Renal cortex interstitium (tissue), 11 donors: ENCODE measurements at regions not wholly inside any gene's neighbourhood (a gene's known extent, or its start where the extent isn't known, plus 50 kb on each side); places are given as distances from the start of the nearest gene placed in this dataset.

Experiments used
- DNase-seq, 11 donors: peaks; one replicate each; pipeline ENCODE4 v3.0.0-alpha.2; 2013; ENCODE audit warnings: low read depth in 9 of 11, low spot score in 4 of 11; ENCODE audit errors: extremely low read depth in 1 of 11

- no peak for DNase-seq
Observed at GRCh38 chr1:199746666-199747384, 280.7 kb upstream of the NR5A2 start.

GRCh38 chr1:199747984-199748383, 279.5 kb upstream of the NR5A2 start:
- peak in 9 of 11 donors; percentile 22 to 61 (median 41) for DNase-seq

GRCh38 chr1:199751506-199751905, 276.0 kb upstream of the NR5A2 start:
- no peak for DNase-seq

GRCh38 chr1:199751962-199752687, 275.4 kb upstream of the NR5A2 start:
- no peak for DNase-seq

- DNase-seq: no peak
Observed at GRCh38 chr1:199752688-199753027, 274.9 kb upstream of the NR5A2 start.

GRCh38 chr1:199753513-199753912, 274.0 kb upstream of the NR5A2 start:
- DNase-seq: no peak

GRCh38 chr1:199756066-199756465, 271.4 kb upstream of the NR5A2 start:
- DNase-seq: no peak

- DNase-seq: no peak
Observed at GRCh38 chr1:199758626-199759255, 268.8 kb upstream of the NR5A2 start.

- no peak for DNase-seq
Observed at GRCh38 chr1:199759268-199759730, 268.2 kb upstream of the NR5A2 start.

- DNase-seq: no peak
Observed at GRCh38 chr1:199762572-199762971, 264.9 kb upstream of the NR5A2 start.

GRCh38 chr1:199766218-199766792, 261.2 kb upstream of the NR5A2 start:
- DNase-seq: no peak

GRCh38 chr1:199767700-199768099, 259.8 kb upstream of the NR5A2 start:
- no peak for DNase-seq

GRCh38 chr1:199774433-199775089, 252.9 kb upstream of the NR5A2 start:
- DNase-seq: no peak

GRCh38 chr1:199776768-199777497, 250.6 kb upstream of the NR5A2 start:
- no peak for DNase-seq

GRCh38 chr1:199778324-199778955, 249.1 kb upstream of the NR5A2 start:
- DNase-seq: peak in 7 of 11 donors; percentile 7 to 44 (median 23)

- DNase-seq: no peak
Observed at GRCh38 chr1:199780091-199780490, 247.4 kb upstream of the NR5A2 start.

GRCh38 chr1:199780948-199781670, 246.4 kb upstream of the NR5A2 start:
- DNase-seq: no peak
